ENCODE measurements at regions not wholly inside any gene's neighbourhood (a gene's known extent, or its start where the extent isn't known, plus 50 kb on each side); places are given as distances from the start of the nearest gene placed in this dataset.
"Not testable (repeated sequence)": the region's sequence is repeated elsewhere in the genome, so short reads cannot be mapped to it uniquely, and the experiment has no call there.

- intact Hi-C loops (cut with micrococcal nuclease; ENCODE audit: unreplicated experiment) = no loop called here
- no peak overlapping the region for H3K4me2 ChIP-seq (ENCODE audit: control insufficient read depth, insufficient read depth)
- DNase-seq (ENCODE audit: low read depth, low spot score) (no peak), ATAC-seq (no peak), FAIRE-seq (no peak)
- H3K79me2 ChIP-seq (ENCODE audit: control insufficient read depth, insufficient read depth, low read length) = no peaks in the 10 kb centered on the region
- H3K4me1 ChIP-seq (ENCODE audit: control insufficient read depth, insufficient read depth, low read length) = no peaks in the 10 kb centered on the region
- H3K9me3 ChIP-seq (replicated peaks; ENCODE audit: control insufficient read depth, insufficient read depth, low read length) = no peaks in the 10 kb centered on the region
- H2AFZ ChIP-seq (ENCODE audit: control insufficient read depth, low read depth, low read length) = no peak overlapping the region
- H3K27ac ChIP-seq (ENCODE audit: control insufficient read depth, insufficient read depth) = no peak overlapping the region
- CTCF ChIA-PET = no interaction called here
- H4K20me1 ChIP-seq (ENCODE audit: control insufficient read depth, insufficient read depth) = no peaks in the 10 kb centered on the region
- POLR2A ChIA-PET = no interaction called here
- H3K9ac ChIP-seq (ENCODE audit: control insufficient read depth, insufficient read depth, low read length) = no peak overlapping the region
- TF ChIP-seq USF2 (IDR thresholded peaks at IDR 0.05; ENCODE audit: borderline replicate concordance, low read depth, low read length) (no peak), HDAC2 (IDR thresholded peaks at IDR 0.05) (no peak), ZNF24 (IDR thresholded peaks at IDR 0.05) (no peak), TCF7 (IDR thresholded peaks at IDR 0.05; ENCODE audit: borderline replicate concordance) (no peak), POLR2AphosphoS5 (IDR thresholded peaks at IDR 0.05; ENCODE audit: low read length) (no peak), MXI1 (IDR thresholded peaks at IDR 0.05; ENCODE audit: low read depth, low read length) (no peak), BACH1 (IDR thresholded peaks at IDR 0.05; ENCODE audit: borderline replicate concordance) (no peak)
- H3K4me3 ChIP-seq = no peak overlapping the region
- no peaks in the 10 kb centered on the region for H3K27me3 ChIP-seq (replicated peaks in 1 of 2; ENCODE audit: control insufficient read depth in 2 of 2, insufficient read depth in 2 of 2, low read length in 1 of 2)
- 13% methylated on average over 2 of the region's 2 CpGs for WGBS (ENCODE audit: insufficient coverage, insufficient replicate concordance, low lambda C conversion rate, missing lambda C conversion rate)
- in situ Hi-C loops (cut with MboI) = no loop called here
- BruUV-seq (replicated peaks) = no TSS peak
- RAD21 ChIA-PET (ENCODE audit: unreplicated experiment) = no interaction called here
- SMC1A ChIA-PET (ENCODE audit: uncharacterized antibody, unreplicated experiment) = no interaction called here
- H3K36me3 ChIP-seq (ENCODE audit: control insufficient read depth in 2 of 2, insufficient read depth in 2 of 2, low read length in 1 of 2) = no peaks in the 10 kb centered on the region
Observed at GRCh38 chr4:60683973-60684372, 516.2 kb upstream of the ADGRL3 start.

- RAD21 ChIA-PET (ENCODE audit: unreplicated experiment); H3K9me3 ChIP-seq (replicated peaks; ENCODE audit: control insufficient read depth, insufficient read depth, low read length); ATAC-seq; SMC1A ChIA-PET (ENCODE audit: uncharacterized antibody, unreplicated experiment); H3K79me2 ChIP-seq (ENCODE audit: control insufficient read depth, insufficient read depth, low read length); H3K27me3 ChIP-seq (replicated peaks in 1 of 2; ENCODE audit: control insufficient read depth in 2 of 2, insufficient read depth in 2 of 2, low read length in 1 of 2); FAIRE-seq; DNase-seq (ENCODE audit: low read depth, low spot score); H3K9ac ChIP-seq (ENCODE audit: control insufficient read depth, insufficient read depth, low read length); H3K4me3 ChIP-seq; H3K36me3 ChIP-seq (ENCODE audit: control insufficient read depth in 2 of 2, insufficient read depth in 2 of 2, low read length in 1 of 2); POLR2A ChIA-PET; BruUV-seq (replicated peaks); H2AFZ ChIP-seq (ENCODE audit: control insufficient read depth, low read depth, low read length); H3K4me1 ChIP-seq (ENCODE audit: control insufficient read depth, insufficient read depth, low read length); H3K27ac ChIP-seq (ENCODE audit: control insufficient read depth, insufficient read depth); H3K4me2 ChIP-seq (ENCODE audit: control insufficient read depth, insufficient read depth); intact Hi-C loops (cut with micrococcal nuclease; ENCODE audit: unreplicated experiment); H4K20me1 ChIP-seq (ENCODE audit: control insufficient read depth, insufficient read depth); in situ Hi-C loops (cut with MboI): not testable (repeated sequence)
- WGBS (ENCODE audit: insufficient coverage, insufficient replicate concordance, low lambda C conversion rate, missing lambda C conversion rate) = 20% methylated on average over 5 of the region's 5 CpGs
- CTCF ChIA-PET = interaction anchor here (1.9 kb wide), 1 partner anchor 25 kb away, joined by 5 read pairs; no protein-coding TSS in a partner anchor
Observed at GRCh38 chr4:60696062-60696461, 504.1 kb upstream of the ADGRL3 start.

Measured in GM12878 (cell line).